ENCODE measurements at regions not wholly inside any gene's neighbourhood (a gene's known extent, or its start where the extent isn't known, plus 50 kb on each side); places are given as distances from the start of the nearest gene placed in this dataset.

DNA sequence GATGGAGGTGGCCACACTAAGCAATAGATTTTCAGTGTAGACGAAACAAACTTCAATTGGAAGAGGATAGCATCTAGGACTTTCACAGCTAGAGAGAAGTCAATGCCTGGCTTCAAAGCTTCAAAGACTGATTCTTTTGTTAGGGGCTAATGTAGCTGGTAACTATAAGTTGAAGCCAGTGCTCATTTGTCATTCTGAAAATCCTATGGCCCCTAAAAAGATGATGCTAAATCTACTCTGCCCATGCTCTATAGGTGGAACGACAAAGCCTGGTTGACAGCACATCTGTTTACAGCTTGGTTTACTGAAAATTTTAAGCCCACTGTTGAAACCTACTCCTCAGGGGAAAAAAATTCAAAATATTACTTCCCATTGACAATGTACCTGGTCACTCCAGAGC lies 226.7 kb downstream of the BCAS1 start:
- H2AK5ac ChIP-seq (ENCODE audit: low read depth, low read length), result no peak overlapping the region
- H3K36me3 ChIP-seq (ENCODE audit: control insufficient read depth, insufficient read depth, low read length), result no peaks in the 10 kb centered on the region
- no peak overlapping the region for H3K56ac ChIP-seq (ENCODE audit: extremely low read depth, insufficient read depth, low read length)
- no peak overlapping the region for H3K4me2 ChIP-seq (ENCODE audit: low read depth, low read length)
- no peak overlapping the region for H2AFZ ChIP-seq (replicated peaks; ENCODE audit: low read length, poor library complexity)
- intact Hi-C loops (cut with micrococcal nuclease), result no loop called here
- no peak overlapping the region for H3K14ac ChIP-seq (replicated peaks; ENCODE audit: low read depth, low read length)
- no peak overlapping the region for H4K91ac ChIP-seq (ENCODE audit: insufficient read depth, low read depth, low read length)
- TF ChIP-seq, protein P1, sequence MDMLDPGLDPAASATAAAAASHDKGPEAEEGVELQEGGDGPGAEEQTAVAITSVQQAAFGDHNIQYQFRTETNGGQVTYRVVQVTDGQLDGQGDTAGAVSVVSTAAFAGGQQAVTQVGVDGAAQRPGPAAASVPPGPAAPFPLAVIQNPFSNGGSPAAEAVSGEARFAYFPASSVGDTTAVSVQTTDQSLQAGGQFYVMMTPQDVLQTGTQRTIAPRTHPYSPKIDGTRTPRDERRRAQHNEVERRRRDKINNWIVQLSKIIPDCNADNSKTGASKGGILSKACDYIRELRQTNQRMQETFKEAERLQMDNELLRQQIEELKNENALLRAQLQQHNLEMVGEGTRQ (IDR thresholded peaks at IDR 0.05; ENCODE audit: low read depth, low read length), result no peak
- TF ChIP-seq MAZ (IDR thresholded peaks at IDR 0.05; ENCODE audit: borderline replicate concordance, low read depth, low read length) (no peak), CHD1 (IDR thresholded peaks at IDR 0.05; ENCODE audit: low read depth, low read length) (no peak), MXI1 (IDR thresholded peaks at IDR 0.05; ENCODE audit: borderline replicate concordance, low read depth, low read length) (no peak), NFE2L2 (IDR thresholded peaks at IDR 0.05; ENCODE audit: low read depth, low read length) (no peak), POLR2A (IDR thresholded peaks at IDR 0.05; ENCODE audit: low read depth, low read length) (no peak), SMC3 (IDR thresholded peaks at IDR 0.05; ENCODE audit: low read depth, low read length) (no peak), BHLHE40 (IDR thresholded peaks at IDR 0.05; ENCODE audit: low read depth, low read length) (no peak), MAFK (IDR thresholded peaks at IDR 0.05; ENCODE audit: low read depth, low read length) (no peak), RCOR1 (IDR thresholded peaks at IDR 0.05; ENCODE audit: insufficient replicate concordance, low read length) (no peak), RAD21 (IDR thresholded peaks at IDR 0.05; ENCODE audit: low read length) (no peak), FOS (IDR thresholded peaks at IDR 0.05; ENCODE audit: low read depth, low read length) (no peak), RFX5 (IDR thresholded peaks at IDR 0.05; ENCODE audit: low read depth, low read length) (no peak), CEBPB (IDR thresholded peaks at IDR 0.05; ENCODE audit: low read depth, low read length) (no peak)
- TF ChIP-seq, protein P2, sequence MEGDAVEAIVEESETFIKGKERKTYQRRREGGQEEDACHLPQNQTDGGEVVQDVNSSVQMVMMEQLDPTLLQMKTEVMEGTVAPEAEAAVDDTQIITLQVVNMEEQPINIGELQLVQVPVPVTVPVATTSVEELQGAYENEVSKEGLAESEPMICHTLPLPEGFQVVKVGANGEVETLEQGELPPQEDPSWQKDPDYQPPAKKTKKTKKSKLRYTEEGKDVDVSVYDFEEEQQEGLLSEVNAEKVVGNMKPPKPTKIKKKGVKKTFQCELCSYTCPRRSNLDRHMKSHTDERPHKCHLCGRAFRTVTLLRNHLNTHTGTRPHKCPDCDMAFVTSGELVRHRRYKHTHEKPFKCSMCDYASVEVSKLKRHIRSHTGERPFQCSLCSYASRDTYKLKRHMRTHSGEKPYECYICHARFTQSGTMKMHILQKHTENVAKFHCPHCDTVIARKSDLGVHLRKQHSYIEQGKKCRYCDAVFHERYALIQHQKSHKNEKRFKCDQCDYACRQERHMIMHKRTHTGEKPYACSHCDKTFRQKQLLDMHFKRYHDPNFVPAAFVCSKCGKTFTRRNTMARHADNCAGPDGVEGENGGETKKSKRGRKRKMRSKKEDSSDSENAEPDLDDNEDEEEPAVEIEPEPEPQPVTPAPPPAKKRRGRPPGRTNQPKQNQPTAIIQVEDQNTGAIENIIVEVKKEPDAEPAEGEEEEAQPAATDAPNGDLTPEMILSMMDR (conservative IDR thresholded peaks at IDR 0.05; ENCODE audit: low read depth, low read length), result no peak
- TF ChIP-seq, protein P3, sequence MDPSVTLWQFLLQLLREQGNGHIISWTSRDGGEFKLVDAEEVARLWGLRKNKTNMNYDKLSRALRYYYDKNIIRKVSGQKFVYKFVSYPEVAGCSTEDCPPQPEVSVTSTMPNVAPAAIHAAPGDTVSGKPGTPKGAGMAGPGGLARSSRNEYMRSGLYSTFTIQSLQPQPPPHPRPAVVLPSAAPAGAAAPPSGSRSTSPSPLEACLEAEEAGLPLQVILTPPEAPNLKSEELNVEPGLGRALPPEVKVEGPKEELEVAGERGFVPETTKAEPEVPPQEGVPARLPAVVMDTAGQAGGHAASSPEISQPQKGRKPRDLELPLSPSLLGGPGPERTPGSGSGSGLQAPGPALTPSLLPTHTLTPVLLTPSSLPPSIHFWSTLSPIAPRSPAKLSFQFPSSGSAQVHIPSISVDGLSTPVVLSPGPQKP (IDR thresholded peaks at IDR 0.05; ENCODE audit: borderline replicate concordance, low read depth, low read length), result no peak
- no peak overlapping the region for H2BK20ac ChIP-seq (ENCODE audit: low read depth, low read length)
- BruUV-seq (replicated peaks), result no TSS peak
- H4K20me1 ChIP-seq (ENCODE audit: insufficient read depth, low read length), result no peaks in the 10 kb centered on the region
- no peak overlapping the region for H3K4me3 ChIP-seq (ENCODE audit: insufficient read depth, low read depth, low read length)
- ChIA-PET POLR2A (ENCODE audit: unreplicated experiment) (no interaction called here), CTCF (no interaction called here)
- H2BK5ac ChIP-seq (ENCODE audit: low read depth, low read length, poor library complexity, severe bottlenecking), result no peak overlapping the region
- no peak overlapping the region for H3K4ac ChIP-seq (ENCODE audit: low read depth, low read length)
- no peak overlapping the region for H3K27ac ChIP-seq (ENCODE audit: insufficient read depth, low read length)
- H3K79me1 ChIP-seq (ENCODE audit: low read depth in 1 of 2, low read length in 2 of 2), result no peaks in the 10 kb centered on the region
- 0 out of 2 replicates have a peak, but pooled peaks cover 2% of the 10 kb centered on the region for H3K9me3 ChIP-seq (ENCODE audit: control insufficient read depth, insufficient read depth, low read length)
- H4K5ac ChIP-seq (ENCODE audit: low read depth, low read length), result no peak overlapping the region
- in situ Hi-C loops (cut with MboI; ENCODE audit: low sequenced_read_pairs), result no loop called here
- WGBS, 2 experiments (ENCODE audit: extremely low coverage in 2 of 2, insufficient read length in 1 of 2), result no CpG with 5 or more reads among the region's 2 CpGs
- no peak overlapping the region for H4K8ac ChIP-seq (ENCODE audit: low read depth in 2 of 2, low read length in 2 of 2)
- dilution Hi-C loops (cut with HindIII; ENCODE audit: low sequenced_read_pairs, unreplicated experiment), result no loop called here
- no peak for DNase-seq
- peaks cover 5% of the 10 kb centered on the region; the same call in 1 of the 2 replicates for H3K9me1 ChIP-seq (ENCODE audit: insufficient read depth, low read length)
- no peak overlapping the region for H2BK15ac ChIP-seq (ENCODE audit: low read depth, low read length)
- H3K9ac ChIP-seq (ENCODE audit: low read depth, low read length), result no peak overlapping the region
- H2BK120ac ChIP-seq (ENCODE audit: low read depth, low read length), result no peak overlapping the region
- H3K18ac ChIP-seq (ENCODE audit: low read depth, low read length), result no peak overlapping the region
- no peak overlapping the region for H2AK9ac ChIP-seq (replicated peaks; ENCODE audit: low read depth, low read length, poor library complexity)
- no peak for ATAC-seq (ENCODE audit: low read depth)
- H3K4me1 ChIP-seq (ENCODE audit: control insufficient read depth, insufficient read depth, low read length), result no peaks in the 10 kb centered on the region; the same call in 1 of the 2 replicates
- H3K23ac ChIP-seq (ENCODE audit: low read depth, low read length), result no peak overlapping the region
- H3K27me3 ChIP-seq (ENCODE audit: control insufficient read depth, insufficient read depth, low read length), result no peaks in the 10 kb centered on the region

Data from IMR-90 (cell line).